Stimulated activated CD4-positive, alpha-beta T cell treated with anti-CD3 and anti-CD28 coated beads, Interleukin-15, amount 100 ng/mL, for 24 hours (primary cell): ENCODE measurements at regions not wholly inside any gene's neighbourhood (a gene's known extent, or its start where the extent isn't known, plus 50 kb on each side); places are given as distances from the start of the nearest gene placed in this dataset.

Experiments
- DNase-seq: peaks from one replicate; pipeline ENCODE4 v3.0.0-alpha.2; 2020

DNA sequence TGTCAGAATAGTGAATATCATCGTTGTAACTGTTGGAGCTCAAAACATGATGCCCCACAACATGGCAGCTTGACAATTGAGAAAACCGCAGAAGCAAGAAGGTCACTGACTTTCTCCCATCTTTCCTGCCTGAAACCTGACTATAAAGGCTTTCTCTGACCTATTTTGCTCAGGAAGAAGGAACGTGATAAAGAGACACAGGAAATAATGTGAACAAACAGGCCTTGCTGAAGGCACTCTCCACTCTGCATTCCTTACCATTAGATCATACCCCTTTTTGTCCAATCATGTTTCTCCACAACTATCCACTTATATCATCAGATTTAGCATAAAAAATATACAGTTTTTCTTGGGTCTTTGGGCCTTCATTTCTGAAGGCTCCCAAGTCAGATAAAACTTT lies 916.8 kb downstream of the METTL15 start:
- no peak for DNase-seq

DNA sequence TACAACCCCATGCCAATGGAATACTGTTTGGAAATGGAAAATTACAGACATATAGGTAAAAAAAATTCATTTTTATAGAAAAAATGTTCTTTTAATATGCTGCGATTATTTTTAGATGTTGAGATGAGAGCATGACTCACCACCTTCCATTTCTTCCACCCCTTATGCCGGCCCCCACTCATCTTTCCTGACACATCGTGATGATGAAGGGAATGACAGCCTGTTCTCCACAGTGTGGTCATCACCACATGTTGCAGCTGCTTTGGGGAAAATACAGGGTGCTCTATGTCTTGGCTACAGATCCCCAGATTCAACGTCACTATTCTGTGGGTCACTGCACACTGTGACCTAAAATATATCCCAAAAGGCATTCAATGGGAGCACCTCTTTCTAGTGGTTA lies 916.2 kb downstream of the METTL15 start:
- DNase-seq: no peak

DNA sequence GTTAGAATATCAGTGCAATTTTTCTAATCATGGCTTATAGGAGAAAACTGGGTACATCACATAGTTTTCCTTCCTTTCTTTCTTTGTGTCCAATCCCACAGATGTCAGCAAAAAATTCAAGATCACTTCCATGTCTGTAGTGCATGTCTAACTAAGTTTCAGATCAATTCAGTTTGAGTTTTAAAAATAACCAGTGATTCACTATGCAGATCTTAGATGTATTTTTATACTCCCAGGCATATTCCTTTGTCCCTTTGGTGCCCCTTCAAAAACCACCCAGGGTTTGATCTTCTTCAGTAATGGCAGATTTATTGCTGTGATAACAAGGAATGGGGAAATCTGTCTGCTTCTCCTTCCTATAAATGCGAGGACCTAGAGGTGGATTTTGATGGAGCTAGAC lies 915.6 kb downstream of the METTL15 start:
- DNase-seq: no peak

DNA sequence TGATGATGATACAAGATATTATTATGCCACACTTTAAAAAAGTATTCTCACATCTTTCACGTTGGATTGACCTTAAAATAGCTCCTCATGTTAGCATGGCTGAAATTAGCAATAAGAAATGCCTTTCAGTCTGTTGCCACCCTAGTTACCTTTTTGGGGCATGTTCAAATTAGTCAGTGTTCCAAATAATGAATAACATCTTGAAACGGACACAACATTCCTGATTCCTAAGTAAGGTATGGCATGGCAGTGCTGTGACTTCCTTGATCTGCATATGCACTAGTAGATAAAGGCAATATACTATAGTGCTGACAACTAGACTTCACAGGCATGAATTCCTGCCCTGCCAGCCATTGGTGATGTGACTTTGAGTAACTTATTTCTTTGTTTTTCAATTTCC lies 914.5 kb downstream of the METTL15 start:
- no peak for DNase-seq

DNA sequence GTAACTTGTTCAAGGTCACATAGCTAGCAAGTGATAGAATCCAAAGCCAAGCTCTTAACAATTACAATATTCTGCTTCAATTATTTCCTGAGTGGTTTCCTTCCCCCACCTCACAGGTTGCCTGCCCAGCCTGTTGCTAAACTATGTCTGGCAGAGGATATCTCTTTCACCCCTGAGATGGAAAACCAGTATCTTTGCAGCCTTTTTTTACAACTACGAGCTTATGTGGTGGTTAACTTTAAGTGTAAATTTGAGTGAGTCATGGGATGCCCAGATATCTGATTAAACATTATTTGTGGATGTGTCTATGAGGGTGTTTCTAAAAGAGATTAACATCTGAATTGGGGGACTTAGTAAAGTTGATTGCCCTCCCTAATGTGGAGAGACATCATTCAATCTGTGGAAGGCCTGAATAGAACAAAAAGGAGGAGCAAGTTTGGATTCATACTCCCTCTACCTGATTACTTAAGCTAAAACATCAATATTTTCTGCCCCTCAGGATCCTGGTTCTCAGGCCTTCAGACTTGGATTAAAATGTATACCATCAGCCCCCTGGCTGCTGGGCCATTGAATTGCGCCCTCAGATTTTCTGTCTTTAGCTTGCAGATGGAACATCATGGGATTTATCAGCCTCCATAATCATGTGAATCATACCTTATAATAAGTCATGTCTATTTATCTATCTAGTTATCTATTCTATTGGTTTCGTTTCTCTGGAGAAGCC lies 911.9 kb downstream of the METTL15 start:
- DNase-seq: no peak

DNA sequence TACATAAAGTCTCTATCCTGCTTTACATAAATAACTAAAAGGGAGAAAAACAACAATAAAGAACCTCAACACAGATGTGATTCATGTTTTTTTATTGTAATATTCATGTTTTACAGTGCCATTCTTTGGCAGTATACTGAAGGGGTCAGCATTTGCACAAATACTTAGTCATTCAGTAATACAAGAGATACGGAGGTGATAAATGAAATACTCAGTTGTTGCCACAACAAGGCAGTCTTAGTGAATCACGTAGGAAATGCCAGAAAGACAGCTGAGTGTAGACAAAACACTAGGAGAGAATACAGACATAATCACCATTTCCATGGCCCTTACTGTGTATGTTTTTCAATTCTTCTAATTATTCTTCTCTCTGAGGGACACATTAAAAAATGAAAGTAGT lies 910.4 kb downstream of the METTL15 start:
- no peak for DNase-seq

DNA sequence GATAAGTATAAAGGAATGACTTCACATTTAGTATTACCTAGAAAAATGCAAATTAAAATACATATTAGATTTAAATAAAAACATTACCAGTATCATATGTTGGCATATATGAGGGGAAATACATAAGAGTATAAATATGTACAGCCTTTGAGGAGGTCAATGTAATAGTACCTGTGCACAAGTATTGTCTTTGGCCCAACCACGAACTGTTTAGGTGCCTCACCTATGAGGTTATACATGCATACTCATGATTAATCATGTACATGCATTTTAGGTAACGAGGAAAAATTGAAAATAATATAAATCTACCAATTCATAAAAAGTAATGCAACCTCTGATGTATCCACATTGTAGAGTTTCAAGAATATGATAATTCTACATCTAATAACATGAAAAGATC lies 909.8 kb downstream of the METTL15 start:
- no peak for DNase-seq

DNA sequence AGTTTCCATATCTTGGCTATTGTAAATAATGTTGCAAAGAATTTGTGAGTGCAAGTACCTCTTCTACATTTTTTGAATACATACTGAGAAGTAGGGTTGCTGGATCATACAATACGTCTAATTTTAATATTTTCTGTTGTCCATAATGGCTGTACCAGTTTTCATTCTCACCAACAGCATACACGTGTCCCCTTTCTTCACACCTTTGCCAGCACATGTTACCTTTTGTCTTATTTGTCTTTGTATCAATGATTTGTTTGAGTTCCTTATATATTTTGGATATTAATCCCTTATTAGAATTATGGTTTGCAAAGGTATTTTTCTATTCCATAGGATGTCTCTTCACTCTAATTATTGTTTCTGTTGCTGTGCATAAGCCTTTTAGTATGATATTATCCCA lies 904.3 kb downstream of the METTL15 start:
- DNase-seq: no peak

DNA sequence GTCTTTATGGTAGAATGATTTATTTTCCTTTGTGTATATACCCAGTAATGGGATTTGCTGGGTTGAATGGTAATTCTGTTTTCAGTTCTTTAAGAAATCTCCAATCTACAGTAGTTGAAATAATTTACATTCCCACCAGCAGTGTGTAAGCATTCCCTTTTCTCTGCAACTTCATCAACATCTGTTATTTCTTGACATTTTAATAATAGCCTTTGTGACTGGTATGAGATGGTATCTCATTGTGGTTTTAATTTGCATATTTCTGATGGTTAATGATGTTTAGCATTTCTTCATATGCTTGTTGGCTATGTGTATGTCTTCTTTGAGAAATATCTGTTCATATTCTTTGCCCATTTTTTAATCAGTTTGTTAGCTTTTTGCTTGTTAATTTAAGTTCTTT lies 901.2 kb downstream of the METTL15 start:
- DNase-seq: no peak

DNA sequence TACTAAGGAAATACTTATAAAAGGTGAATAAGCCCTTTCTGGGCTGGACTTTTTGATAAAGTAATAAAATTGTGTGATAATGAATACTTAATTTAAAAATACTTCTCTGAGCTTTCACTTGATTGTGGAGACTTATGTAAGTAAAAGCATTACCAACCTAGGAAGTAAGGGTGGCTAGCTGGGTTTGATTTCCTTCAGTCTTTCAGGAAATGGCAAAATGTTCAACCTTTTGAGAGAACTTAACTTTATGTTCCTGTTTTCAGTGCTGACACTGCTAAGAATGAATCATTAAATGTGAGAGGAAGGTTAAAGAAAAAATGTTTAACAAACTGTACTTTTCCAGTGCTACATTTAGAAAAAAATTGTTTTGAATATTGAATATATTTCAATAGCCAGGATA lies 900.3 kb downstream of the METTL15 start:
- DNase-seq: no peak

DNA sequence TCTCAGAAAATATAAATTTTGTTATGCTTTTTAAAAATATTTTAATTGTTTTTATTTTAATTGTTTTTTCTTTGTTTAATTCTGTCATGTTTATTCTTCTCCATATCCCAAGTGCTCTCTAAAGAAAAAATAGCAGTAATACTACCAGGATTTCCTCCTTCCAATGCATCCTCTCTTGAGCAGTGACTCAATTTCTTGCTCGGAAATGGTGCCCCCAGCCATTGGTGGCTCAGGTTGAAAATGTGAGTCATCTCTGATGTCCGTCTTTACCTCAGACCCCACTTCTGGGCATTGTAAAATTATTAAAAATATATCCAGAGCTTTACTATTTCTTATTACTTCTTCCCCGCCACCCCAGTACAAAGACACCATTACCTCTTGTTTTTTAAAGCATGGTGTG lies 898.5 kb downstream of the METTL15 start:
- DNase-seq: no peak

DNA sequence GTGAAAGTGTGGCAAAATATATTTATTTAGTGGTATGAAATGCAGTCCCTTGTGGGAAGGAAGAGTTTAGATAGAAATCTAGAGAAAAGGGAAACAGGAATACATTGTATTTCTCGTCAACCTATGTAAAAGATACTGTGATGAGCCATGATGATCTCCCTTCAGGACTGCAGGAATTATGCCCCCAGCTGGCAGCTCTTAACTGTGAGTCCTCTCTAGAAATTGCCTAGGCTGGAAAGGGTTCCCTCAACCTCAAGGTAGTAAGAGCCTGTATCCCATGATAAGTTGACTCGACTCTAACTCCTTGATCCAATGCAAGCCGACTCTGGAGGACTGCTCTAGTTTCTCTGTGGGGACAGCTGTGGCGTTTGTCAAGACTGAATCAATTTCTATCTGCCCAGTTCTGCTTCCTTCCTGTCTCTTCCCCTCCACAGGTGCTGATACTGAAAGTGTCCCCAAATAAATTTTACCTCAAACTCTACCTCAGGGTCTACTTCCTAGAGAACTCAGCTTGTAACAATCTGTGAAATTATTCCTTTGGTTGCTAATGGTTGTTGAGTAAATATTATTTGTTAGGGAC lies 897.3 kb downstream of the METTL15 start:
- DNase-seq: no peak

DNA sequence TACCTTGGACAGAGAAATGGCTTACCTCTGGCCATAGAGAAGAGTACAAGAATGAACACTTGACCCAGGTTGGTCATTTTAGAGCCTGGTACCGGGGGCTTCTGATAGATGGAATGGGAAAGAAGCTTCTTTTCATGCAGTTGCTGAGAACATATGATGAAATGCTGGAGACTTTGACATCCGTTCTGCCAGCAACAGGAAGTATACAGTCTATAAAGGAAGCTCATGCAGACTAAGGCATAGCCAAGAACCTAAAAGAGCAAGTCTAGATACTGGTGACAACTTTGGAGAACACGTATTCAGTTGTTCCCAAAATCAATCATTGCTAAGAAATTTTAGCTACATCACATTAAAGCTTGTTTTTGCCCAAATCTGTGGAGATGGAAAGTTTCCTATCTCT lies 894.6 kb downstream of the METTL15 start:
- DNase-seq: no peak

DNA sequence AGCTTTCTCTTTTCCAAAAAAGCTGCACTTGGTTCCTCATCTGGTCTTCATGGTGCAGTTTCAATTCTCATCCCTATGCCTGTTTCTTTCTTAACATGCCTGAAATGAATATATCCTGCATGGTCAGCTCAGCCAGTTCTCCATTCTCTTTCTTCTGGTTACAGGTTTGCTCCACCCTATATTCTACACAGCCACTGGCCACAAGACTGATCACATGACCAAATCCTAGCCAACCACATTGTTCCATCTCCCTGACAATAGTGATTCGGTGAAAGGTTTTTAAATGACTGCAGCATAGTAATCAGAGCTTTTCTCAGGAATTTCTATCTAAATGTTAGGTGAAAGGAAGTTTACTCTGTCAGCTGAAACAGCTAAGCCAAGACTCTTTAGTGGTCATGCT lies 891.4 kb downstream of the METTL15 start:
- DNase-seq: no peak

DNA sequence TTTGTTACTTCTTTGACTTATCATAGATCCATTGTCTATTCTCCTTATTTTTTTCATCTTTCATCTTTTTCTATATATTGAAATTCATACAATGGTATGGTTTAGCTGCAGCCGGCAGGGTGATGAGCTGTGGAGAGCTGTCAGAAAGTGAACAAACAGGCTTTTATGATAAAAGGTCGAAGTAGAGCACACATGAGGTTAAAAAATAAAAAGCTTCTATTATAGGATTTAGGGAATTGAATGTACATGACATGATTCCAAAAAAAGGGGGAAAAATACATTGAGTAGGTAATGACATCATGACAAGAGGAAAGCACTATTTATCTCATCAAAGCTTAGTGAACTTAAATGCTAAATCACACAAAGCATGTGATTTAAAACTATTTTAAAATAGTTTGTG lies 884.8 kb downstream of the METTL15 start:
- no peak for DNase-seq

DNA sequence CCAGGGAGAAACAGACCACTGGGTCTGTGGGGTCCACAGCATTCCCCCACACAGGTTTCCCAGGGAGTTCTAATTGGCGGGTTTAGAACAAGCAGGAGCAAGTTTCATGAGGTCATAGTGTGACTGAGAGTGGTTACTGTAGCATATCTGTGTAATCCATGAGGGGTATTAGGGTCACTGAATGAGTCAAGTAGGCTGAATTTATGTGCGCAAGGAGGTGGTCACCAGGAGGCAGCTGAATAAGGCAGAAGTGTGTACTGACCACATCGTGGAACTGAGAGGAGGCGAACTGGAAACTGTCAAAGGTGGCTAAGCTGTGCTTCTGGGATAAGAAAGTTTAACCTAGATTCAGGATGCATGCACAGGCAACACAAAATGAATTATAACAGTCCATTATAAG lies 876.0 kb downstream of the METTL15 start:
- DNase-seq: no peak

DNA sequence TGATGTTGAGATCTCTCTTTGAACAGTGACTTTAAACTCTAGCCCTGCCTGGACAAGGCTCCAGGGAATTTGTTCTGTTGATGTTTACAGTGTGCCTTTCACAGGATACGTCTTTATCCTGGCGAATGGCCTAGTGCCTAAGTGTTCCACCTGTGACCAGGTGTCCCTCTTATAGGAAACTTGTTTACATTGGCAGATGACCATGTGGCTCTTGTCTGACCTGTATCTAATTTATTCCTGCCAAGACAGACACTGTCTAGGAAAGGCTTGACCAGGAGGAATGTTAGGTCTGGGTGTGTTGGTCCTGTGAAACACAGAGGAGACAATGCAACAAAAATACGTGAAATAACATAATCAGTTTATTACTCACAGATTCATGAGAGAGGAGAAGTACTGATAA lies 875.6 kb downstream of the METTL15 start:
- no peak for DNase-seq

DNA sequence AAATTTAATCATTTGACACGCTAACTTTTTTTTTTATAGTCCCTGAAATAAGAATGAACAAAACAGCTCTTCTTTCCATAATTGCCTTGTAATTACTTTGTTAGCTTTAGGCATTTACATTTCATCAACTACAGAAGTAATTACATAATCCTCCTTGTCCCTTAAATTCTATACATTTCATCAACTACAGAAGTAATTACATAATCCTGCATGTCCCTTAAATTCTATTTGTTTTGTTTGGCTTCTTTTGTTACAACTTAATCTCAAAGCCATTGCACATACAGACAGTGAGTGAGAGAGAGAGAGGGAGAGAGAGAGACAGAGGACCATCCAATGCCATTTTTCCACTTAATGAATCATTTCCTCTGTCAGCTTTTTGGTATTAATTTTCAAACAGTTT lies 873.2 kb downstream of the METTL15 start:
- DNase-seq: no peak

DNA sequence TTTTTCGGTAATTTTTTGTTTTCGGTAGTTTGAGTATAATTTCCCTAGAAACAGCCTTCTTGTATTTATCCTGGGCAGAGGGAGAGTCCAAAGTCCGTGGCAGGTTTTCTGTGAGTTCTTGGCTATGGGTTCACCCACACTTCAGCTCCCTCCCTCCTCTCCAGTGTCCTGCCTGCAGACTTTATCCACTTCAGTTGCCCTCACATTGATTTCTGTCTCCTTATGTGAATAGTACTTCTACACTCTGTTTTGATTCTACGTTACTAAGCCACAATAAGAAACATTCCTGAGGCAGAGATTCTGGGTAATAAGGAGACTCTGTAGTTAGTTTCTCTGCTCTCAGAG lies 868.6 kb downstream of the METTL15 start:
- DNase-seq: no peak

DNA sequence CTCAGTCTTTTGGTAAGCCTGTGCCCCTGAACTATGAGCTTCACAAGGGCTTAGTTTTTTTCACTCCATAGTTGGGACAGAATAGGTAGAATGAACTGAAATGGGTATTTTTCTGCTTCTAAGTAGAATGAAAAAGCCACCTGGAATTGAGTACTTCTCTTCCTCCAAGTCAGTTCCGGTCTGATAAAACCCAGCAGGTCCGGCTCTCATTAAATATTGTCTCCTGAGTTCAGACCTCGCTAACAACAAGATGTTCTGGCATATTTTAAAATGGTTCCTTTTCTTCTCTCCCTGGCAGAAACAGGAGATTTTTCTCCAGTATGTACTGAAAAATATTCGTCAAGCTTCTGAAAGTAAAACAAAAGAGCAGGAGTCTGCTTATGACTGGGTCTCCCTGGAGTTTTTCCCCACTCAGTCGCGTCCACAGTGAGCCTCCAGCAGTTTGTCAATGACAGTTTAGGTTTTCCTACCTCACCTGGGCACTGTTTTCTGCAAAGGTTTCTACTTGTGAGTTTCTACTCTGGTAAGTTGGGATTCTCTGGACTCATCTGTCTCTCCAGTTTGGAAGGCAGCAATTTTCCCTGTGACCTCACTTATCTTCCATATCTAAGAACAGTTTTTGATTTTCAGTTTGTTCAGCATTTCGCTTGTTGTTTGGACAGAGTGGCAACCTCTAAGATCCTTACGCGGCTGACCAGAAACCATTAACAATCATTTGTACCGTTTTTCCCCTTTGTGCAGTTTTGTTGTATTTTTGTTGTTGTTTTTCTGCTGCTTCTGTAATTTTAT lies 868.0 kb downstream of the METTL15 start:
- no peak for DNase-seq

DNA sequence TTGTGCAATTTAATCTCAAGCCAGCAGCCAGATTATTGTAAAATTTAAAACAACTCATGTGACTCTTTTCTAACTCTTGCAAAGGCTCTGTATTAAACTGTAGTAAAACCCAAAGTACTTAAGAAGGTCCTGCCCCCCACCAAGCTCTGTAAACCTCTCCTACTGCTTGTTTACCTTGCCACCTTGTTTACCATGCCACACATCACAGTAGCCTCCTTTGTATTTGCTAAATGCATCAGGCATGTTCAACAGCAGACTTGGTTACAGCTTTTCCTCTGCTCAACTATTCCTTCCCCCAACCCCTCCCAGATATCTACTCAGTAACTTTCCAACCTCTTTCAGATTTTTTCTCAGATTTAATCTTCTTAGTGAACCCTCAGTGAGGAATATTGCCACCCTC lies 861.6 kb downstream of the METTL15 start:
- no peak for DNase-seq

DNA sequence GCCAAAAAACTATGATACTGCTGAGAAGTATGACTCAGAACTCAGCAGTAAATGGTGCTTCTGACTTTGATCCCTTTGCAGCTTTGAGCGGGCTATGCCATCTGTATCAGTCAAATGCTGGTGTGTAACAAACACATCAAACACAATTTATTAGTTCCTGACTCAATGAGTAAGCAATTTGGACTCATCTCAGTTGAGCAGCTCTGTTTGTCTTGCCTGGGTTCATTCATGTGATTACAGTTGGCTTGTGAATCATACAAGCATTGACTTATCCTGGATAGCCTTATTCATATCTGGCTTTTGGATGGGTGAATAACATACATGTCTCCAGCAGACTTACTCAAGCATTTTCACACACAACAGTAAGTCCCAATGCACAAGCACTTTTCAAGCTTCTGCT lies 858.8 kb downstream of the METTL15 start:
- DNase-seq: no peak

DNA sequence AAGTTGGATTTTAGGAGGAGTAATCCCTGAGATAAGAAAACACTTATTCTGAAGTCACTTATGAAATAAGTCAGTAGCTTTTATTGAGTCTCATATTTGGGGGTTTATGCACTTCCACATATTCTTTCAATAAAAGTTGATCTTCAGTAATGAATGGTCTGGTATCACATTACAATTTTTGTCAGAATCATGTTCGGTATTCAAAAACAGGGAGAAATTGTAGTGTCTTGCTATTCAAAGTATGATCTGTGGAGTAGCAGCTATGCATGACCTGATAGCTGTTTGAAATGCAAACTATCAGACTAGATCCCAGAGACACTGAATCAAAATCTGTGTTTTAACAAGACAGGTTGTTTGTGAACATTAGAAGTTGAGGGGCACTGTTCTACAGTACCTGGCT lies 857.6 kb downstream of the METTL15 start:
- no peak for DNase-seq

DNA sequence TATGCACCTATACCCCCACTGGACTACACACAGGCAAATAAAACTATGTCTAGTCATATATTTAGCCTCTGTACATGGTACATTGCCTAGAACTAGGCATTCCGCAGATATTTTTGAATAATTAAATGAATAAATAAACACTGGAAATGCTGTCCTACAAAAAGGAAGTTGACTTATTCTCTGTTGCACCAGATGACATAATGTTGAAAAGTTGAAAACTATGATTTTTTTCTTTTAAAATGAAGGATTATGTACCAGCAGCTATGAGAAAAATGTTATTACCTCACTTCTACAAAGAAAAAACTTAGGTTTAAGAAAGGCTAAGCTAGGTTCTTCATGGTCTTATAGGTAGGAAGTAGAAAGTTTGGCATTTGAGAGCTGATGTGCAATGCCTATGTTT lies 856.6 kb downstream of the METTL15 start:
- DNase-seq: no peak

DNA sequence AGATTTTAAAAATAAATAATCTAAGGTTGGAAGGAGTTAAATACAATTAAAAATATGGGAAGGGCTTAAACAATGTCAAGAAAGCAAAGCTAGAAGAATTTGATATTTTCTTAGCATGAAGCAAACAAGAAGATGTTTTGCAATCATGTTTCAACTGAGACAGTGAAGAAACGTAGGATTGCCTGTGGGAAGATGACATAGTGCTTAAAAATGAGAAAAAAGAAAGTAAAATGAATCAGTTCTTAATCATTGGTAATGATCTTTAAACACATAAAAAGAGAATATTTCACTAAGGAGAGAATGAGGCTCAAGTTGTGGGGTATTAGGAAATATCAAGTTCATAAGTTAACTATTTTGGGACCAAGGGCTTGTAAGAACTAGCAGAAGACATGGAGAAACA lies 855.0 kb downstream of the METTL15 start:
- no peak for DNase-seq
